ENCODE measurements at regions not wholly inside any gene's neighbourhood (a gene's known extent, or its start where the extent isn't known, plus 50 kb on each side); places are given as distances from the start of the nearest gene placed in this dataset.
"Not testable (repeated sequence)": the region's sequence is repeated elsewhere in the genome, so short reads cannot be mapped to it uniquely, and the experiment has no call there.

- not testable (repeated sequence) for DNase-seq (ENCODE audit: low spot score)
Observed at GRCh38 chr10:29363930-29364329, 75.1 kb downstream of the LYZL1 start.

GRCh38 chr10:29366206-29366605 is 77.3 kb downstream of the LYZL1 start:
- DNase-seq (ENCODE audit: low spot score), result not testable (repeated sequence)

GRCh38 chr10:29369419-29369818 is 80.5 kb downstream of the LYZL1 start:
- no peak for DNase-seq (ENCODE audit: low spot score)

- no peak for DNase-seq (ENCODE audit: low spot score)
Observed at GRCh38 chr10:29370097-29371092, 81.5 kb downstream of the LYZL1 start.

GRCh38 chr10:29372920-29373319 is 84.0 kb downstream of the LYZL1 start:
- no peak for DNase-seq (ENCODE audit: low spot score)

- no peak for DNase-seq (ENCODE audit: low spot score)
Observed at GRCh38 chr10:29374162-29374561, 85.3 kb downstream of the LYZL1 start.

- no peak for DNase-seq (ENCODE audit: low spot score)
Observed at GRCh38 chr10:29375888-29376287, 87.0 kb downstream of the LYZL1 start.

- DNase-seq (ENCODE audit: low spot score), result peak; percentile 30
Observed at GRCh38 chr10:29377333-29377961, 88.6 kb downstream of the LYZL1 start.

GRCh38 chr10:29378106-29378505 is 89.2 kb downstream of the LYZL1 start:
- DNase-seq (ENCODE audit: low spot score), result no peak

GRCh38 chr10:29379208-29379607 is 90.3 kb downstream of the LYZL1 start:
- no peak for DNase-seq (ENCODE audit: low spot score)

- DNase-seq (ENCODE audit: low spot score), result not testable (repeated sequence)
Observed at GRCh38 chr10:29379777-29380598, 91.1 kb downstream of the LYZL1 start.

- DNase-seq (ENCODE audit: low spot score), result not testable (repeated sequence)
Observed at GRCh38 chr10:29380599-29381511, 92.0 kb downstream of the LYZL1 start.

- peak; percentile 40 for DNase-seq (ENCODE audit: low spot score)
Observed at GRCh38 chr10:29386342-29386999, 97.6 kb downstream of the LYZL1 start.

- no peak for DNase-seq (ENCODE audit: low spot score)
Observed at GRCh38 chr10:29387269-29387668, 98.4 kb downstream of the LYZL1 start.

GRCh38 chr10:29388112-29388511 is 99.2 kb downstream of the LYZL1 start:
- DNase-seq (ENCODE audit: low spot score), result not testable (repeated sequence)

GRCh38 chr10:29389493-29389892 is 100.6 kb downstream of the LYZL1 start:
- DNase-seq (ENCODE audit: low spot score), result no peak

- no peak for DNase-seq (ENCODE audit: low spot score)
Observed at GRCh38 chr10:29389935-29390334, 101.1 kb downstream of the LYZL1 start.

- DNase-seq (ENCODE audit: low spot score), result peak; percentile 27
Observed at GRCh38 chr10:29392376-29393021, 103.6 kb downstream of the LYZL1 start.

- DNase-seq (ENCODE audit: low spot score), result no peak
Observed at GRCh38 chr10:29394321-29394932, 105.6 kb downstream of the LYZL1 start.

GRCh38 chr10:29395409-29395808 is 106.5 kb downstream of the LYZL1 start:
- DNase-seq (ENCODE audit: low spot score), result no peak
